DND-41 (cell line): ENCODE measurements at regions not wholly inside any gene's neighbourhood (a gene's known extent, or its start where the extent isn't known, plus 50 kb on each side); places are given as distances from the start of the nearest gene placed in this dataset.

Experiments used
- ATAC-seq: fragments of 200-7000 bp; cut with Tn5 transposase; 3 replicates; pipeline ENCODE4 v1.9.1; 2021; ENCODE audit warnings: low read depth; ENCODE audit not compliant: insufficient read depth
- DNase-seq: peaks from one replicate; pipeline ENCODE4 v3.0.0-alpha.2; 2020
- H2AFZ ChIP-seq: 2 replicates; pipeline ENCODE4 v1.6.0; 2012; ENCODE audit warnings: low read depth, low read length
- H3K27ac ChIP-seq: 2 replicates; pipeline ENCODE4 v1.5.1; 2012; ENCODE audit warnings: low read length, inconsistent platforms
- H3K27me3 ChIP-seq: fragments of 200-600 bp; sonication (generic); 2 replicates; pipeline ENCODE4 v1.6.0; 2012; ENCODE audit warnings: low read length, mild to moderate bottlenecking, inconsistent platforms; ENCODE audit not compliant: insufficient read depth, poor library complexity
- H3K36me3 ChIP-seq: 2 replicates; pipeline ENCODE4 v1.5.1; 2012; ENCODE audit warnings: low read length, inconsistent platforms; ENCODE audit not compliant: insufficient read depth
- H3K4me1 ChIP-seq: 2 replicates; pipeline ENCODE4 v1.5.1; 2012; ENCODE audit warnings: mild to moderate bottlenecking, low read length; ENCODE audit not compliant: insufficient read depth
- H3K4me2 ChIP-seq: 2 replicates; pipeline ENCODE4 v1.6.0; 2012; ENCODE audit warnings: mild to moderate bottlenecking, moderate library complexity, low read length, inconsistent platforms; ENCODE audit not compliant: insufficient read depth
- H3K4me3 ChIP-seq, 2 experiments: fragments of 200-600 bp in 1 of 2; shearing (Covaris generic) in 1 of 2; 2 replicates each; pipeline ENCODE4 v1.5.1; 2012 to 2016; ENCODE audit warnings: inconsistent platforms in 2 of 2, low read length in 2 of 2, mild to moderate bottlenecking in 2 of 2, low read depth in 1 of 2, moderate library complexity in 1 of 2
- H3K79me2 ChIP-seq: 2 replicates; pipeline ENCODE4 v1.6.0; 2012; ENCODE audit warnings: low read length, inconsistent platforms; ENCODE audit not compliant: insufficient read depth
- H3K9ac ChIP-seq: 2 replicates; pipeline ENCODE4 v1.6.0; 2012; ENCODE audit warnings: low read depth, mild to moderate bottlenecking, inconsistent platforms, low read length, moderate library complexity
- H3K9me3 ChIP-seq: 2 replicates; pipeline ENCODE4 v1.5.1; 2012; ENCODE audit warnings: low read length, moderate library complexity, mild to moderate bottlenecking, inconsistent platforms; ENCODE audit not compliant: insufficient read depth, severe bottlenecking
- H4K20me1 ChIP-seq: 2 replicates; pipeline ENCODE4 v1.6.0; 2012; ENCODE audit warnings: low read length; ENCODE audit not compliant: insufficient read depth
- CTCF ChIP-seq: IDR thresholded peaks from 2 replicates; pipeline ENCODE4 v1.5.1; 2012; ENCODE audit warnings: borderline replicate concordance, low read length, moderate library complexity, mild to moderate bottlenecking; ENCODE audit not compliant: poor library complexity, severe bottlenecking; ENCODE audit errors: extremely low read depth
- EZH2 ChIP-seq: IDR thresholded peaks from 3 replicates; pipeline ENCODE4 v1.6.1; 2012; ENCODE audit warnings: borderline replicate concordance, low read depth, mild to moderate bottlenecking, moderate library complexity, low read length, inconsistent platforms; ENCODE audit not compliant: severe bottlenecking

DNA sequence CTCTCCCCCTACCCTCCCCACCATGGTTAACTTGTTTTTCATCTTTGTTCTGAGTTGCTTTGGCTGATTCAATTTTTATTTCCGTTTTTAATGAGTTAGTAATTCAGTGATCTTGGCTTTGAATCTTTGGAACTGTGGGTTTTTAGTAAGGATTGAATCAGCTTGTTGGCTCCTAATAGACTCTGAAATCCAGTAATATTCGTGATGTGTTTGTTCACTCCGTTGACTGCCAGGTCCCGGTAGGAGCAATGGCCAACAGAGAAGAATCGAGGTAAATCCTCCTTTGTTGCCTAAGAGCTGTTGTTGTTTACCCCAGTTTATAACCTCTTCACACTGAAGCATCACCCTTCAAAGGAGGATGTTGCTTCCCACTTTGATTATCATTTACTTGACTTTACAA lies 92.7 kb downstream of the PCSK1 start:
- H3K4me2 ChIP-seq, result no peak overlapping the region
- H3K36me3 ChIP-seq, result no peaks in the 10 kb centered on the region
- peaks cover 13% of the 10 kb centered on the region for H3K27me3 ChIP-seq
- ATAC-seq (no peak), DNase-seq (no peak)
- no peak overlapping the region for H3K27ac ChIP-seq
- H3K4me3 ChIP-seq, result no peak overlapping the region
- TF ChIP-seq EZH2 (no peak), CTCF (no peak)
- no peak overlapping the region for H2AFZ ChIP-seq
- peaks cover 20% of the 10 kb centered on the region for H3K4me1 ChIP-seq
- H3K79me2 ChIP-seq, result no peaks in the 10 kb centered on the region
- no peak overlapping the region for H3K9ac ChIP-seq
- H3K9me3 ChIP-seq, result no peaks in the 10 kb centered on the region
- no peaks in the 10 kb centered on the region for H4K20me1 ChIP-seq

DNA sequence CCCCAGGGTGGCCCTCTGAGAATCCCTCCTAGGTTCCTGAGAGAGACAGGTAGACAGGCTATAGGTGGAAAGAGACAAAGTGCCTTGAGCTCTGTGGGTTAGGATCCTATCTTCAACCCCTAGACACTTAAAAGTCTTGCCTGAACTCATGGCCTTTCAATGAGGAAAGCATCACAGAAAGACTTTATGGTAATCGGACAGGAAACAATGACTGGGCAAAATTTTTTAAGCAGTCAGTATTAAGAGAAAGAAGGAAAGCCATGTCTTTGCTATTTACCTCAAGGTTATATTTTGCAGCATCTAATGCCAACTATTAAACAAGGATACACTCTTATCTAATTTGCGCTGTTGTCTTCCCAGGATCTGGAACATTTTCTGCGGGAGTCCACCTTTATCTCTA lies 93.2 kb downstream of the PCSK1 start:
- Histone ChIP-seq H3K4me1 (peaks cover 15% of the 10 kb centered on the region), H3K4me3 (no peak overlapping the region), H3K27me3 (peaks cover 13% of the 10 kb centered on the region), H3K36me3 (no peaks in the 10 kb centered on the region), H2AFZ (no peak overlapping the region), H3K9ac (no peak overlapping the region), H3K4me2 (no peak overlapping the region), H3K9me3 (no peaks in the 10 kb centered on the region), H3K79me2 (no peaks in the 10 kb centered on the region), H3K27ac (no peak overlapping the region), H4K20me1 (no peaks in the 10 kb centered on the region)
- no peak for TF ChIP-seq EZH2
- no peak for TF ChIP-seq CTCF
- ATAC-seq (no peak), DNase-seq (no peak)

GRCh38 chr5:96338624-96339415 lies 94.2 kb downstream of the PCSK1 start:
- peaks cover 7% of the 10 kb centered on the region for H3K4me1 ChIP-seq

More at GRCh38 chr5:96338624-96339415, 94.2 kb downstream of the PCSK1 start:
- no peaks in the 10 kb centered on the region for H3K9me3 ChIP-seq
- H3K4me3 ChIP-seq, result no peak overlapping the region
- H4K20me1 ChIP-seq, result no peaks in the 10 kb centered on the region
- no peak for DNase-seq
- H3K27ac ChIP-seq, result no peak overlapping the region
- no peak overlapping the region for H2AFZ ChIP-seq
- no peak overlapping the region for H3K4me2 ChIP-seq
- H3K79me2 ChIP-seq, result no peaks in the 10 kb centered on the region
- no peak overlapping the region for H3K9ac ChIP-seq
- H3K36me3 ChIP-seq, result no peaks in the 10 kb centered on the region
- TF ChIP-seq EZH2, result no peak
- TF ChIP-seq CTCF, result no peak
- peaks cover 11% of the 10 kb centered on the region for H3K27me3 ChIP-seq
- ATAC-seq, result no peak
